ENCODE measurements at regions not wholly inside any gene's neighbourhood (a gene's known extent, or its start where the extent isn't known, plus 50 kb on each side); places are given as distances from the start of the nearest gene placed in this dataset.

GRCh38 chr1:81174811-81175476, 625.8 kb upstream of the ADGRL2 start:
- TF ChIP-seq POLR2AphosphoS5 (IDR thresholded peaks at IDR 0.05) (no peak), CTCF (IDR thresholded peaks at IDR 0.05 in 8 of 11, conservative IDR thresholded peaks at IDR 0.05 in 3 of 11) (no peak), POLR2A (IDR thresholded peaks at IDR 0.05) (no peak)
